ENCODE measurements at regions not wholly inside any gene's neighbourhood (a gene's known extent, or its start where the extent isn't known, plus 50 kb on each side); places are given as distances from the start of the nearest gene placed in this dataset.

DNA sequence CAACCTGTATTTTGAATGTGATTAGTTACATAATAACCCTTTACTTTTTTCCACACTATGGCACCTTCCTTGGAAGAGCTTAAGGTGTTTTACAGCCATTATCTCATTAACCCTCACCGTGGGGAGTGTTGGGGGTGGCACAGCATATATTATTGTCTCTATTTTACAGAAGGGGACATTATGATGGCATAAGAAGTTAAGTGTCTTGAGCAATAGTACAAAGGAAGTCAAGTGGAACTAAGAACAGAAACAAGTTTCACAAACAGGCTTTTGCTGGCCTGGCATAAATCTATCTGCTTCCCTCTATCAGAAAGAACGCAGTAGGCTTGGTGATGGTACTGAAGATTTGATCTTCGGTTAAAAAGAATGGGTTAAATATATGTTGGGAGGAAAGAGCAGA lies 169.7 kb upstream of the OTX2 start:
- H3K27me3 ChIP-seq (ENCODE audit: control insufficient read depth, extremely low read depth, insufficient read depth, low read length): no peaks in the 10 kb centered on the region
- no peak overlapping the region for H3K27ac ChIP-seq (ENCODE audit: control insufficient read depth, insufficient read depth, low read length)
- no peaks in the 10 kb centered on the region for H4K20me1 ChIP-seq (ENCODE audit: control insufficient read depth, extremely low read depth, insufficient read depth, low read length)
- H3K36me3 ChIP-seq (ENCODE audit: control insufficient read depth in 2 of 2, extremely low read depth in 1 of 2, insufficient read depth in 2 of 2, low read length in 2 of 2): no peaks in the 10 kb centered on the region
- H3K4me1 ChIP-seq (ENCODE audit: control insufficient read depth, extremely low read depth, insufficient read depth, low read length): no peaks in the 10 kb centered on the region
- no peak overlapping the region for H3K4me2 ChIP-seq (ENCODE audit: control insufficient read depth, extremely low read depth, insufficient read depth, low read depth, low read length)
- dilution Hi-C loops (cut with MboI; ENCODE audit: extremely low pct_ligation_motif_present, low sequenced_read_pairs): no loop called here
- H3K9me1 ChIP-seq (ENCODE audit: control insufficient read depth, extremely low read depth, insufficient read depth, low read length): no peaks in the 10 kb centered on the region
- DNase-seq (ENCODE audit: low read depth, low spot score): no peak
- H3K79me2 ChIP-seq (ENCODE audit: control insufficient read depth, insufficient read depth, low read length): no peaks in the 10 kb centered on the region
- H3K4me3 ChIP-seq (ENCODE audit: control insufficient read depth in 2 of 3, extremely low read depth in 1 of 3, insufficient read depth in 2 of 3, low read depth in 1 of 3, low read length in 3 of 3): no peak overlapping the region
- H3K9me3 ChIP-seq (ENCODE audit: control insufficient read depth, low read depth, low read length): peaks cover 1% of the 10 kb centered on the region
- TF ChIP-seq EZH2 (IDR thresholded peaks at IDR 0.05; ENCODE audit: low read length): no peak
- TF ChIP-seq, protein P1, sequence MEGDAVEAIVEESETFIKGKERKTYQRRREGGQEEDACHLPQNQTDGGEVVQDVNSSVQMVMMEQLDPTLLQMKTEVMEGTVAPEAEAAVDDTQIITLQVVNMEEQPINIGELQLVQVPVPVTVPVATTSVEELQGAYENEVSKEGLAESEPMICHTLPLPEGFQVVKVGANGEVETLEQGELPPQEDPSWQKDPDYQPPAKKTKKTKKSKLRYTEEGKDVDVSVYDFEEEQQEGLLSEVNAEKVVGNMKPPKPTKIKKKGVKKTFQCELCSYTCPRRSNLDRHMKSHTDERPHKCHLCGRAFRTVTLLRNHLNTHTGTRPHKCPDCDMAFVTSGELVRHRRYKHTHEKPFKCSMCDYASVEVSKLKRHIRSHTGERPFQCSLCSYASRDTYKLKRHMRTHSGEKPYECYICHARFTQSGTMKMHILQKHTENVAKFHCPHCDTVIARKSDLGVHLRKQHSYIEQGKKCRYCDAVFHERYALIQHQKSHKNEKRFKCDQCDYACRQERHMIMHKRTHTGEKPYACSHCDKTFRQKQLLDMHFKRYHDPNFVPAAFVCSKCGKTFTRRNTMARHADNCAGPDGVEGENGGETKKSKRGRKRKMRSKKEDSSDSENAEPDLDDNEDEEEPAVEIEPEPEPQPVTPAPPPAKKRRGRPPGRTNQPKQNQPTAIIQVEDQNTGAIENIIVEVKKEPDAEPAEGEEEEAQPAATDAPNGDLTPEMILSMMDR (optimal IDR thresholded peaks at IDR 0.05 in 1 of 3, IDR thresholded peaks at IDR 0.05 in 1 of 3, conservative IDR thresholded peaks at IDR 0.05 in 1 of 3; ENCODE audit: extremely low read depth in 1 of 3, insufficient read depth in 2 of 3, low read length in 3 of 3): no peak
- H2AFZ ChIP-seq (ENCODE audit: control insufficient read depth, low read length): no peak overlapping the region
- no peak overlapping the region for H3K9ac ChIP-seq (ENCODE audit: control insufficient read depth, extremely low read depth, insufficient read depth, low read length)
- no peak for FAIRE-seq

DNA sequence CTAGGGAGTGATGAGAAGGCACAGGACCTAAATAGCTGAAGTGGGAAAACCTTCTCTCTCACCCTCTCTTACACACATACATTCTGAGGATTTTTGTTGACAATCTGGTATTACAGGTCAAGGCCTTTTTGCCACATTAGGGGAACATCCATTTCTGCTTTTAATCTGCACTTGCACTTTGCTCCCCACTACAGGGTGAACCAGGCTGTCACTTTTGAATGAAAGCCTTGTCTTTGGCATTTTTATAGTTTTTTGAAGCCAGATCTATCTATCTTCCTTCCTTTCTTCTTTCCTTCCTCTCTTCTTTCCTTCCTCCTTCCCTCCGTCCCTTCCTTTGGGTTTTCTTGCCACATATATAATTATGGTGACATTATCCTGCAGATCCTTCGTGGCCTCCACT lies 165.9 kb upstream of the OTX2 start:
- Histone ChIP-seq H3K36me3 (ENCODE audit: control insufficient read depth in 2 of 2, extremely low read depth in 1 of 2, insufficient read depth in 2 of 2, low read length in 2 of 2) (no peaks in the 10 kb centered on the region), H3K4me2 (ENCODE audit: control insufficient read depth, extremely low read depth, insufficient read depth, low read depth, low read length) (no peak overlapping the region), H3K9ac (ENCODE audit: control insufficient read depth, extremely low read depth, insufficient read depth, low read length) (no peak overlapping the region), H3K27me3 (ENCODE audit: control insufficient read depth, extremely low read depth, insufficient read depth, low read length) (no peaks in the 10 kb centered on the region), H3K9me3 (ENCODE audit: control insufficient read depth, low read depth, low read length) (peaks cover 1% of the 10 kb centered on the region), H4K20me1 (ENCODE audit: control insufficient read depth, extremely low read depth, insufficient read depth, low read length) (no peaks in the 10 kb centered on the region), H2AFZ (ENCODE audit: control insufficient read depth, low read length) (no peak overlapping the region), H3K9me1 (ENCODE audit: control insufficient read depth, extremely low read depth, insufficient read depth, low read length) (no peaks in the 10 kb centered on the region), H3K4me3 (ENCODE audit: control insufficient read depth in 2 of 3, extremely low read depth in 1 of 3, insufficient read depth in 2 of 3, low read depth in 1 of 3, low read length in 3 of 3) (no peak overlapping the region), H3K79me2 (ENCODE audit: control insufficient read depth, insufficient read depth, low read length) (no peaks in the 10 kb centered on the region), H3K27ac (ENCODE audit: control insufficient read depth, insufficient read depth, low read length) (no peak overlapping the region), H3K4me1 (ENCODE audit: control insufficient read depth, extremely low read depth, insufficient read depth, low read length) (no peaks in the 10 kb centered on the region)
- DNase-seq (ENCODE audit: low read depth, low spot score) (no peak), FAIRE-seq (no peak)
- TF ChIP-seq, protein P1 (optimal IDR thresholded peaks at IDR 0.05 in 1 of 3, IDR thresholded peaks at IDR 0.05 in 1 of 3, conservative IDR thresholded peaks at IDR 0.05 in 1 of 3; ENCODE audit: extremely low read depth in 1 of 3, insufficient read depth in 2 of 3, low read length in 3 of 3): no peak
- TF ChIP-seq EZH2 (IDR thresholded peaks at IDR 0.05; ENCODE audit: low read length): no peak
- dilution Hi-C loops (cut with MboI; ENCODE audit: extremely low pct_ligation_motif_present, low sequenced_read_pairs): no loop called here

Data from keratinocyte (primary cell).